ENCODE measurements at regions not wholly inside any gene's neighbourhood (a gene's known extent, or its start where the extent isn't known, plus 50 kb on each side); places are given as distances from the start of the nearest gene placed in this dataset.

DNA sequence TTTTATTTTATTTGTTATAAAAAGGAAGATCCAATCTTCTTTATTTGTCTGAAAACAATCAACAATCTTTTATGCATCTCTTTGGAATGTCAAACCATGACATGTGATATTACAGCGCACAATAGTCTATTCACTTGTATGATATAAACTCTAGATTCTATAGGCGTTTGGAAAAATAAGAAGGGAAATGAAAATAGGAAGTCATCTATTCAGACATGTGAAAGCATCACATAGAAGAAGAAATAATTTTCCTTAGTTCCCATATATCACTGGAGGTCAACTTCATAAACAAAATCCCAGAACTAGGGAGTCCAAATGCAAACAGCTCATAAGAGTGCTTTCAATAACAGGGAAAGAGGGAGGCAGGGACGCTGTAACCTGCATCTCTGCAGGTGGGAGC is 139.5 kb upstream of the RASGEF1B start:
- H3K27ac ChIP-seq, result no peak overlapping the region
- 0 out of 2 replicates have a peak, but pooled peaks cover 4% of the 10 kb centered on the region for H3K27me3 ChIP-seq (replicated peaks)
- H3K36me3 ChIP-seq, result no peaks in the 10 kb centered on the region
- no peak for DNase-seq (ENCODE audit: low read depth in 1 of 2, low spot score in 2 of 2)
- no peak overlapping the region for H3K4me3 ChIP-seq
- no peaks in the 10 kb centered on the region for H3K4me1 ChIP-seq (replicated peaks)
- H3K9me3 ChIP-seq (replicated peaks), result no peaks in the 10 kb centered on the region

DNA sequence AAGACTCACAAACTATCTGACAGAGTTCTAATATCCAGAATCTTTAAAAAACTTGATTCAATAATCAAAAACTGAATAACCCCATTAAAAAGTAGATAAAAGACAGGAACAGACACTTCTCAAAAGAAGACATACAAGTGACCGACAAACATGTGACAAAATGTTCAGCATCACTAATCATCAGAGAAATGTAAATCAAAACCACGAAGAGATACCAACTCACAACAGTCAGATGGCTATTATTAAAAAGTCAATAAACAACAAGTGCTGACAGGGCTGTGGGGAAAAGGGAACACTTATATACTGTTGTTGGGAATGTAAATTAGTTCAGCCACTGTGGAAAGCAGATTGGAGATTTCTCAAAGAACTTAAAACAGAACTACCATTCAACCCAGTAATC is 138.1 kb upstream of the RASGEF1B start:
- DNase-seq (ENCODE audit: low read depth in 1 of 2, low spot score in 2 of 2), result no peak

DNA sequence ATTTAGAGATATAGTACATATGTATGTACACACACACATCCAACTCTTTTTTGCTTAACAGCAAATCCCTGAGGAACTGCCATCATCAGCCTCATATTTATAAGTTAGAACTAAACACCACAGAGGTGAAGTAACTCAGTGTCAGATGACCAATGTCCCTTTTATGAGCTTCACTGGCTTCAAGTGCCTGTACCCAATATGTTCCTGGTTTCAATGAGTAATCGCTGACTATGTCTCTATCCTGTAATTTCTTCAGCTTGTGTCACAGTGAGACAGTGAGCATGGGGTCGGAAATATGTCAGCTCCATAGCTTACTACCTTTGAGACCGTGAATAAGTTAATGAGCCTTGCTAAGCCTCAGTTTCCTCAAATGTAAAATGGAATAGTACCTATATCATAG is 136.2 kb upstream of the RASGEF1B start:
- Histone ChIP-seq H3K27ac (no peak overlapping the region), H3K36me3 (no peaks in the 10 kb centered on the region), H3K4me3 (no peak overlapping the region), H3K9me3 (replicated peaks) (no peaks in the 10 kb centered on the region), H3K27me3 (replicated peaks) (0 out of 2 replicates have a peak, but pooled peaks cover 4% of the 10 kb centered on the region), H3K4me1 (replicated peaks) (no peaks in the 10 kb centered on the region)
- DNase-seq (ENCODE audit: low read depth in 1 of 2, low spot score in 2 of 2), result no peak

More for the DNA sequence above, 138.1 kb upstream of the RASGEF1B start:
- Histone ChIP-seq H3K27me3 (replicated peaks) (0 out of 2 replicates have a peak, but pooled peaks cover 4% of the 10 kb centered on the region), H3K36me3 (no peaks in the 10 kb centered on the region), H3K4me1 (replicated peaks) (no peaks in the 10 kb centered on the region), H3K4me3 (no peak overlapping the region), H3K27ac (no peak overlapping the region), H3K9me3 (replicated peaks) (no peaks in the 10 kb centered on the region)

DNA sequence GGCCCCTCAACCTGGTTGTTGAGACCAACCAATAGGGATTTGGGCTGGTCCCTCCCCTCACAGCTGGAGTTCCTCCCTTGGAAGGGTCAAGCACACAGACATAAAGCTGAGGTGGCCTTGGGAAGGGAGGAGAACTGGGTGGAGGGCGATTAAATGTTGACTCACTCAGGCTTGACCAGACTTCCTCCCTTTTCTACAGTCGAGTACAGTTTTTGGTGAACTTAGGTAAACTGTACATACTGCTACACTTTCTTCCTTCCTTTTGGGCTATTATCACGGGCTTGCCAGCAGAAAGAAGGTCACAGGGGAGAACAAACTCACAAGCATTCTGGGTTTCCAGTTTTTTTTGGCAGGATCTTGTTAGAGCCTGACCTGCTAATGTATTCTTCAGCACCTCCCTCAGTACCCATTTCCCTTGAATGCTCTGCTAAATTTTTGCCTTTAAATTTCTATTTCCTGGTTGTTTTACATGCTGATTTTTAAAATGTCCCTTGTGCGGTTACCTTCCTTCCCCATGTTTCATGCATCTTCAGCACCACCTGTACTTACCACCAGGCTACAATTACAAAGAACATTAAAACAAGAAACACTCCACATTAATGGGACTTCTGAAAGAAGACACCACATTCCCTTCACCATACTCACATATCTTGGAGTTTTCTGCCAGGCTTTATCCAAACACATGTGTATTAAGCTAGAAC is 135.2 kb upstream of the RASGEF1B start:
- Histone ChIP-seq H3K36me3 (no peaks in the 10 kb centered on the region), H3K27me3 (replicated peaks) (0 out of 2 replicates have a peak, but pooled peaks cover 4% of the 10 kb centered on the region), H3K9me3 (replicated peaks) (no peaks in the 10 kb centered on the region), H3K27ac (no peak overlapping the region), H3K4me1 (replicated peaks) (no peaks in the 10 kb centered on the region), H3K4me3 (no peak overlapping the region)
- no peak for DNase-seq (ENCODE audit: low read depth in 1 of 2, low spot score in 2 of 2)

DNA sequence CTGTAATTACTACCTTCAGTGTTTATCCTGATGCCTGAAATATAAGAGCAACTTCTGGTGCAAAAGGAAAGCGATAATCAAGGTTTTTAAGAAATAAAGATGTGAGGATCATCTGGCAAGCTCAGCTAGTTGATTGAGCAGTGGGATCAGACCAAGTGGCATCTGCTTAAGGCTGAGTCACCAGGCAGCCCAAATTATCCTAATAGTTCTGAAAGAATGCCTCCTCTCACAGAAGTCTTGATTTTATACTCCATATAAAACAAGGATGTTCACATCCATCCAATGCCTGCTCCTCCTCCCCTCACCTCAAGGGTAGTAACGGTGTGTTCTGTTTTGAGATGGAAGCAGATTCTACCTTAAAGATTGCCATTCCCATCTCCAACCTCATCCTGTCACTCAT is 134.5 kb upstream of the RASGEF1B start:
- Histone ChIP-seq H3K36me3 (no peaks in the 10 kb centered on the region), H3K4me3 (no peak overlapping the region), H3K27me3 (replicated peaks) (0 out of 2 replicates have a peak, but pooled peaks cover 4% of the 10 kb centered on the region), H3K27ac (no peak overlapping the region), H3K9me3 (replicated peaks) (no peaks in the 10 kb centered on the region), H3K4me1 (replicated peaks) (no peaks in the 10 kb centered on the region)
- DNase-seq (ENCODE audit: low read depth in 1 of 2, low spot score in 2 of 2), result no peak

DNA sequence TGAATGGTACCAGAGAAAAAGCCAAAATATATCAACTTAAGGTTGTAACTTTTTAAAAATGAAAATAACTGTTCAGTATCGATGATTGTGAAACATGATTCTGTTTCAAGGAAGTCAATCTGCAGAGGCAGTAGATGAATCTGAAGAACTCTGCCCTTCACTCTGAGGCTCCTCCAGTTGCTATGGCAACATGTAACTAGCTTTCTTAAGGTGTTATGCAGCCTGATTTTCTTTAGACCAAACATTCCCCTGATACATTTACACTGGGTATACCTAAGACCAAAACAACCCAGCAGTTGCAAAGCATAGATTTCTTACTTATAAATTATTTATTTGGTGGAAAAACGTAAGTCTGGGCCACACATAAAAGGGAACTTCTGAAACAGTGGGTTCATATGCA is 133.6 kb upstream of the RASGEF1B start:
- Histone ChIP-seq H3K27me3 (replicated peaks) (0 out of 2 replicates have a peak, but pooled peaks cover 4% of the 10 kb centered on the region), H3K27ac (no peak overlapping the region), H3K9me3 (replicated peaks) (no peaks in the 10 kb centered on the region), H3K36me3 (no peaks in the 10 kb centered on the region), H3K4me3 (no peak overlapping the region), H3K4me1 (replicated peaks) (no peaks in the 10 kb centered on the region)
- no peak for DNase-seq (ENCODE audit: low read depth in 1 of 2, low spot score in 2 of 2)

DNA sequence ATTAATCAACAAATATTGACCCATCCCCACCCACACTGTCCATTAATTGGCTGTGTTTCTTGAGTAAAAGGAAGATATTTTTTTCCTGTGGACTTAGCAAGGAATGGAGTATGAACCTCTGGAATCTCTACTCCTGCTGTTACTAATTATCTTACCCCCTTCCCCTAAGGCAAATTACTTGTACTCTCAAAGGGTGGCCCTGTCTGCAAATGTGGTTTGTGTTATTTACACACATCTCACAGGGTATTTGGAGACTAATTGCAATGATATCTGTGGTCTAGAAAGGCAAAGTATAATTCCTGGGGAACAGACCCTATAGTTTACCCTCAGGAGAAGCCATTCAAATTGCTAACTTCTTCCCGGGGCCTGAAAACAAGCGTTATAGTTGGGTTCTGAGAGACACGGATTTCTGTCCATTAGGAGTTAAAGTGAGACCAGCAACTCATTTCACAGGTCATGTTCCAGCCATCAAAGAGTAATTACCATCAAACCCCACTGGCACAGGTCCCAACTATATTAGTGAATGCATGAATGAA is 133.0 kb upstream of the RASGEF1B start:
- Histone ChIP-seq H3K36me3 (no peaks in the 10 kb centered on the region), H3K4me1 (replicated peaks) (no peaks in the 10 kb centered on the region), H3K9me3 (replicated peaks) (no peaks in the 10 kb centered on the region), H3K27me3 (replicated peaks) (0 out of 2 replicates have a peak, but pooled peaks cover 4% of the 10 kb centered on the region), H3K4me3 (no peak overlapping the region), H3K27ac (no peak overlapping the region)
- DNase-seq (ENCODE audit: low read depth in 1 of 2, low spot score in 2 of 2), result no peak

DNA sequence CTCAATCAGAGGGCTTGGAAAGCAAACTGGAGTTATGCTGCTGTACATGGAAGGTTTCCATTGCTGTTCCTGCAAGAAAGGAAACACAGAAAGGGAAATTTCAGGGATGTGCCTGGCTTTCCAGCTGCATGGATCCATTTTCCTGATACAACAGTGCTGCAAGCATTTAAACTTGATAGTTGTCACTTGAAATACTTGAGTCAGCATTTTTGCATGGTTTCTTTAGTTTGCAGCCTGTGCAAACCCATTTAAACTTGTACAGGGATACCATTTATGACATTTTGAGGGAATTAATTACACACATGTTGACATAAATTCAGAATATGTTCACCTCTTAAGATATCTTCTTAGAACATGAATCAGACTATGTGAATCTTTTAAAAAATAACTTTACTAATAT is 131.1 kb upstream of the RASGEF1B start:
- Histone ChIP-seq H3K27ac (no peak overlapping the region), H3K27me3 (replicated peaks) (no peaks in the 10 kb centered on the region), H3K4me3 (no peak overlapping the region), H3K4me1 (replicated peaks) (no peaks in the 10 kb centered on the region), H3K9me3 (replicated peaks) (no peaks in the 10 kb centered on the region), H3K36me3 (no peaks in the 10 kb centered on the region)
- no peak for DNase-seq (ENCODE audit: low read depth in 1 of 2, low spot score in 2 of 2)

DNA sequence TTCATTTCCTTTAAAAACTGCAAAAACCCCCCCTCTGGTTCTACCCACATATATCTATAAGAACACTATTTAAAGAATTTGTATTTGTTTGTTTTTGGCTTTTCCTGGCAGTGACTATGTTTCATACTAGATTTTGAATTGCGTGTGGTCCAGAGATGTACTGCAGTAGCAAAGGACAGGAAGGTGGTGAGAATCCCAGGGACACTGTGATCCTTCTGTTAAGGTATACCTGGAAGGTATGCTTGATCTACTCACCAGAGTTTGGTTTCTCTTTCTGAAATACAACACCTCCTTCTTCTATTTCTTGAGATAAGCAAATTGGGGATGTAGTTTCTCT is 129.6 kb upstream of the RASGEF1B start:
- no peaks in the 10 kb centered on the region for H3K4me1 ChIP-seq (replicated peaks)
- H3K36me3 ChIP-seq, result no peaks in the 10 kb centered on the region
- no peak overlapping the region for H3K27ac ChIP-seq
- H3K27me3 ChIP-seq (replicated peaks), result no peaks in the 10 kb centered on the region
- peak in 1 of 2 experiments; percentile 16 for DNase-seq (ENCODE audit: low read depth in 1 of 2, low spot score in 2 of 2)
- no peak overlapping the region for H3K4me3 ChIP-seq
- H3K9me3 ChIP-seq (replicated peaks), result no peaks in the 10 kb centered on the region

DNA sequence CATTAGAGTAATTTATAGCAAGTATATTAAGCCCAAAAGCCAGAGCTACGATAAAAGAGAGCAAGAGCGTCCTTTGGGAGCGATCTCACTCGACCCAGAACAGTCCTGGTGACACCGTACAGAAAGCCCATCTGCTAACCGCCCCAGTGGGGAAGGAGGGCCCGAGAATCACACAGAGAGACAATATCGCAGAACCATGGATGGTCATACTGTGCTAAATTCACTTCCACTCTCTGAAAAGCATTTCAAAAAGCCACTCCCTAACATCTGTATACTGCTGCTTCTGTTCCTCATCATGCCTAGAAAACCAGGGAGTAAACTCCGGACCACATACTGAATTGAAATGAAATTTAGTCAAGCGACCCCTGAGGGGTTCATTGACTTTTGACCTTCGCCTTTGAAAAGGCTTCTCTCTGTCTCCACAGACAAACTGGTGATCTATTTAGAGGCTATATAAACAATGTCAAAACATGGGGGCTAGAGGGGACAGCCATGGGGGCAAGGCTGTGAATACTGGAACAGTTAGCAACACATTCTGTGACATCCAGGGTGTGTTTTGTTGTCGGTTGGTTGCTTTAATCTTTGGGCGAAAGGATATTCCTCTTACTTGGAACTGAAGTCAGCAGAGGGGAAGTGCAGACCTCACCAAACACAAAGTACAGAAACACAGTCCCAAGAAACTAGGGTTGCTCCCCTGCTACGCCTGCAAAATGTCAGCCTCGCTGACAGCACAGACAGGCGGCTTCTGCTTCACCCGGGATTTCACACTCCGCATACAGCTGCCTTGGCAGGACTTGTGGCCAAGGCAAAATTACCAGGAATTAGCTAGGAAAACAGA is 129.0 kb upstream of the RASGEF1B start:
- Histone ChIP-seq H3K4me3 (no peak overlapping the region), H3K9me3 (replicated peaks) (no peaks in the 10 kb centered on the region), H3K27me3 (replicated peaks) (no peaks in the 10 kb centered on the region), H3K36me3 (no peaks in the 10 kb centered on the region), H3K27ac (no peak overlapping the region), H3K4me1 (replicated peaks) (no peaks in the 10 kb centered on the region)
- DNase-seq (ENCODE audit: low read depth in 1 of 2, low spot score in 2 of 2), result no peak

DNA sequence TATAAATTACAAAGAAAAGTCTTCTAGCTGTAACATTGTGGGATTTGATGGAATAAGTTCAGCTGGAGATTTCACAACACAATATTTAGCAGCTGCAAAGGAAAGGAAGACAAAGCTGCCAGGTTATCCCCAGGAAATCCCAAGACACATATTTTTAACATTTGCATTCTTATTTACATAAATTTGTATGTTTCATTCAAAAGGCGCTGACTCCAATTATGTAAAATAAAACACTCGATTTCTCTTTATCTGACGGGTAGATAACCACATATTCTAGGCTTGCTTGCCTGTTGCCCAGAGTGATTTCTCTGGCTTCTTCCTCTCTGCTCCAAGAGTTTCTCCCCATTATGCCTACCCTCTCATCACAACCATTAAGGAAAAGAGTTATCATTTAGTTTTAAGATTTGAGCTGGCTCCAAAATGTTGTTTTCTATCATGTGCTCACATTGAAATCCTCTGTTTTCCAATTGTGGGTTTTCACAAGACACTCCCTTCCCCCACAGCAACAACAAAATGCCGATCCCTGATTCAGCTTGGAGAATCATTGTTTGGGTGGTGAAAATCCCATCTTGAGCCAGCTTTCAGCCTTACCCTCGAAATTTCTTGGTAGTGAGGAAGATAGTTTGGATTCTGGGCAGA is 128.2 kb upstream of the RASGEF1B start:
- H3K27me3 ChIP-seq (replicated peaks), result no peaks in the 10 kb centered on the region
- H3K9me3 ChIP-seq (replicated peaks), result no peaks in the 10 kb centered on the region
- no peak overlapping the region for H3K27ac ChIP-seq
- no peak for DNase-seq (ENCODE audit: low read depth in 1 of 2, low spot score in 2 of 2)
- no peaks in the 10 kb centered on the region for H3K36me3 ChIP-seq
- H3K4me1 ChIP-seq (replicated peaks), result no peaks in the 10 kb centered on the region
- H3K4me3 ChIP-seq, result no peak overlapping the region

DNA sequence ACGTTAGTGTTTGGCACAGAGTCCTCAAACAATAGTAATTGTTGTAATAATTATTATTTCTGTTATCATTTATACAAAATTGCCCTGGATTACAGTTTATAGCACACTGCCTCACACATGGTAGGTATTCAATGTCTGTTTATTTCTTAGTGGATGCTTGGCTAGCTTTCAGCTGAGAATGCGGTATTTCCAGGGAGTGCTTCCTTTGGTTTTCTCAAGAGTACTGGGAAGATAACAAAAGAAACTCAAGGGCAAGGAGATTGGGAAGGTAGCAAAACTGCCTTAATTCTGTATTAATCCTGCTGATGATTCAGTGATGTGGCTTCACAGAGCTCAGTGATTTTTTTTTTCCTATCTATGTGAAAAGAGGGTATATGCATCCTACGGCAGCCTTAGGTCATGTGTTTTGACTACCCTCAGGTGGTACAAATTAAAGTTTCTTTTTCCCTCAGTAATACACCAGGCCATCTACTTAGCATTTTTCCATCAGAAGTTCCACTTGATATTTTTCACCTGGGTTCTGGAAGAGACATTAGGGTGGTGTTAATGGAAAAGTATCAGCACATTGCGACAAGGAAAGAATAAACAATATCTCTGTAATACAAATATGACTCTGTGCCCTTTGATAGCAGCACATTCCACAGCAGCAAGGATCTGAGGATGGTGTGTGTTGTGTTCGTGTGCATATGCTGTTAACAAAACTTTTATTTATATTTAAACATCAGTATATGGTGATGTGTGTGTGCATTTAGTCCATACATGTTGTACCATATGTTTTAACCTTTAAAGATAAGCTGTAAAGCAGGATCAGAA is 124.3 kb upstream of the RASGEF1B start:
- H3K4me3 ChIP-seq, result no peak overlapping the region
- DNase-seq (ENCODE audit: low read depth in 1 of 2, low spot score in 2 of 2), result no peak

DNA sequence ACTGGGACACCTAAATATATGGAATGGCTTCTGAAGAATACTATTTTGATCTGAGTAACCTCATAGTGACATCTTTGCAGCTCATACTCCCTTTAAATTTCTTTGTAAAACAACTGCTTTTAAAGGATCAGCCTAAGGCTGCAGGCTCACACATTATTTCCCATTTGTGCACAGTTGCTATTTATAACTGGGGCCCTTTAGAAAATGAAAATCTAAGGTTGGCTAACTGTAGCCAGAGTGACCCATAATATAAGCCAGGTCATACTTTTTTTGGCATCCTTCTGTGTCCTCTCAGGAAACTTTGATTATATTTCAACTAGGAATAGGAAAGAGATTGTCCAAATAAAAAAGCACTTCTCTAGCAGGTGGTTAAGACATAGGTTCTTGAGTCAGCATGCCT is 123.6 kb upstream of the RASGEF1B start:
- H3K4me1 ChIP-seq (replicated peaks), result no peaks in the 10 kb centered on the region
- H3K27ac ChIP-seq, result no peak overlapping the region
- no peaks in the 10 kb centered on the region for H3K27me3 ChIP-seq (replicated peaks)
- no peak overlapping the region for H3K4me3 ChIP-seq
- DNase-seq (ENCODE audit: low read depth in 1 of 2, low spot score in 2 of 2), result no peak
- H3K36me3 ChIP-seq, result no peaks in the 10 kb centered on the region
- no peaks in the 10 kb centered on the region for H3K9me3 ChIP-seq (replicated peaks)

More for the DNA sequence above, 124.3 kb upstream of the RASGEF1B start:
- Histone ChIP-seq H3K4me1 (replicated peaks) (no peaks in the 10 kb centered on the region), H3K9me3 (replicated peaks) (no peaks in the 10 kb centered on the region), H3K36me3 (no peaks in the 10 kb centered on the region), H3K27ac (no peak overlapping the region), H3K27me3 (replicated peaks) (no peaks in the 10 kb centered on the region)
